ENCODE measurements at regions not wholly inside any gene's neighbourhood (a gene's known extent, or its start where the extent isn't known, plus 50 kb on each side); places are given as distances from the start of the nearest gene placed in this dataset.
"Not testable (repeated sequence)": the region's sequence is repeated elsewhere in the genome, so short reads cannot be mapped to it uniquely, and the experiment has no call there.

GRCh38 chr6:94902974-94903628, 674.2 kb upstream of the MANEA start:
- Mint-ChIP-seq H3K27me3 (no peaks in the 10 kb centered on the region), H3K36me3 (no peaks in the 10 kb centered on the region), H3K27ac (no peak overlapping the region), H3K9me3 (peaks cover 8% of the 10 kb centered on the region), H3K4me1 (no peaks in the 10 kb centered on the region), H3K4me3 (no peak overlapping the region)
- no peak for DNase-seq

GRCh38 chr6:94899191-94899590, 678.1 kb upstream of the MANEA start:
- Mint-ChIP-seq H3K36me3 (no peaks in the 10 kb centered on the region), H3K27me3 (no peaks in the 10 kb centered on the region), H3K9me3 (peaks cover 7% of the 10 kb centered on the region), H3K27ac (no peak overlapping the region), H3K4me3 (no peak overlapping the region), H3K4me1 (no peaks in the 10 kb centered on the region)
- DNase-seq = no peak

- H3K4me1 Mint-ChIP-seq = no peaks in the 10 kb centered on the region
- H3K36me3 Mint-ChIP-seq = no peaks in the 10 kb centered on the region
- H3K27ac Mint-ChIP-seq = no peak overlapping the region
- H3K27me3 Mint-ChIP-seq = no peaks in the 10 kb centered on the region
- H3K9me3 Mint-ChIP-seq = peaks cover 3% of the 10 kb centered on the region
- no peak overlapping the region for H3K4me3 Mint-ChIP-seq
- no peak for DNase-seq
These were observed 683.0 kb upstream of the MANEA start for GRCh38 chr6:94894300-94894699.

- Mint-ChIP-seq H3K27ac (no peak overlapping the region), H3K9me3 (peaks cover 3% of the 10 kb centered on the region), H3K36me3 (no peaks in the 10 kb centered on the region), H3K4me1 (no peaks in the 10 kb centered on the region), H3K27me3 (no peaks in the 10 kb centered on the region), H3K4me3 (no peak overlapping the region)
- no peak for DNase-seq
These were observed 684.0 kb upstream of the MANEA start for GRCh38 chr6:94893327-94893726.

- not testable (repeated sequence) for H3K4me3 Mint-ChIP-seq, H3K36me3 Mint-ChIP-seq, H3K9me3 Mint-ChIP-seq, DNase-seq, H3K4me1 Mint-ChIP-seq, H3K27ac Mint-ChIP-seq, H3K27me3 Mint-ChIP-seq
These were observed 703.5 kb upstream of the MANEA start for GRCh38 chr6:94873819-94874218.

GRCh38 chr6:94862112-94862511, 715.2 kb upstream of the MANEA start:
- DNase-seq = no peak
- Mint-ChIP-seq H3K36me3 (no peaks in the 10 kb centered on the region), H3K4me3 (no peak overlapping the region), H3K27ac (no peak overlapping the region), H3K27me3 (no peaks in the 10 kb centered on the region), H3K4me1 (no peaks in the 10 kb centered on the region), H3K9me3 (peaks cover 2% of the 10 kb centered on the region)

GRCh38 chr6:94859924-94860323, 717.4 kb upstream of the MANEA start:
- Mint-ChIP-seq H3K27me3 (no peaks in the 10 kb centered on the region), H3K4me1 (no peaks in the 10 kb centered on the region), H3K36me3 (no peaks in the 10 kb centered on the region), H3K4me3 (no peak overlapping the region), H3K9me3 (peaks cover 3% of the 10 kb centered on the region), H3K27ac (no peak overlapping the region)
- no peak for DNase-seq

GRCh38 chr6:94856999-94857398, 720.3 kb upstream of the MANEA start:
- not testable (repeated sequence) for H3K4me1 Mint-ChIP-seq, H3K4me3 Mint-ChIP-seq, H3K36me3 Mint-ChIP-seq, DNase-seq, H3K27ac Mint-ChIP-seq, H3K27me3 Mint-ChIP-seq, H3K9me3 Mint-ChIP-seq

- H3K36me3 Mint-ChIP-seq, H3K27me3 Mint-ChIP-seq, H3K4me3 Mint-ChIP-seq, H3K9me3 Mint-ChIP-seq, H3K27ac Mint-ChIP-seq, H3K4me1 Mint-ChIP-seq, DNase-seq: not testable (repeated sequence)
These were observed 726.0 kb upstream of the MANEA start for GRCh38 chr6:94851329-94851728.

GRCh38 chr6:94845742-94846141, 731.6 kb upstream of the MANEA start:
- no peaks in the 10 kb centered on the region for H3K36me3 Mint-ChIP-seq
- no peak for DNase-seq
- H3K27me3 Mint-ChIP-seq = no peaks in the 10 kb centered on the region
- no peak overlapping the region for H3K4me3 Mint-ChIP-seq
- H3K4me1 Mint-ChIP-seq = no peaks in the 10 kb centered on the region
- H3K27ac Mint-ChIP-seq = no peak overlapping the region
- H3K9me3 Mint-ChIP-seq = no peaks in the 10 kb centered on the region

- H3K27me3 Mint-ChIP-seq = no peaks in the 10 kb centered on the region
- no peak overlapping the region for H3K27ac Mint-ChIP-seq
- no peak overlapping the region for H3K4me3 Mint-ChIP-seq
- no peaks in the 10 kb centered on the region for H3K4me1 Mint-ChIP-seq
- peaks cover 7% of the 10 kb centered on the region for H3K9me3 Mint-ChIP-seq
- no peak for DNase-seq
- no peaks in the 10 kb centered on the region for H3K36me3 Mint-ChIP-seq
These were observed 742.1 kb upstream of the MANEA start for GRCh38 chr6:94835264-94835663.

GRCh38 chr6:94813806-94814205, 763.5 kb upstream of the MANEA start:
- Mint-ChIP-seq H3K4me1 (no peaks in the 10 kb centered on the region), H3K36me3 (no peaks in the 10 kb centered on the region), H3K9me3 (peaks cover 5% of the 10 kb centered on the region), H3K27ac (no peak overlapping the region), H3K27me3 (no peaks in the 10 kb centered on the region), H3K4me3 (no peak overlapping the region)
- DNase-seq = no peak

GRCh38 chr6:94801344-94801743, 776.0 kb upstream of the MANEA start:
- DNase-seq = no peak
- no peaks in the 10 kb centered on the region for H3K36me3 Mint-ChIP-seq
- no peak overlapping the region for H3K27ac Mint-ChIP-seq
- peaks cover 3% of the 10 kb centered on the region for H3K9me3 Mint-ChIP-seq
- no peaks in the 10 kb centered on the region for H3K27me3 Mint-ChIP-seq
- H3K4me1 Mint-ChIP-seq = no peaks in the 10 kb centered on the region
- no peak overlapping the region for H3K4me3 Mint-ChIP-seq

GRCh38 chr6:94785514-94785913, 791.8 kb upstream of the MANEA start:
- DNase-seq = no peak
- Mint-ChIP-seq H3K9me3 (peaks cover 13% of the 10 kb centered on the region), H3K4me3 (no peak overlapping the region), H3K27me3 (no peaks in the 10 kb centered on the region), H3K36me3 (no peaks in the 10 kb centered on the region), H3K4me1 (no peaks in the 10 kb centered on the region), H3K27ac (no peak overlapping the region)

GRCh38 chr6:94785081-94785480, 792.3 kb upstream of the MANEA start:
- not testable (repeated sequence) for H3K36me3 Mint-ChIP-seq, H3K4me1 Mint-ChIP-seq, H3K27me3 Mint-ChIP-seq, H3K27ac Mint-ChIP-seq, H3K4me3 Mint-ChIP-seq, DNase-seq
- peaks cover 15% of the 10 kb centered on the region for H3K9me3 Mint-ChIP-seq

GRCh38 chr6:94769197-94769596, 808.1 kb upstream of the MANEA start:
- Mint-ChIP-seq H3K27me3 (no peaks in the 10 kb centered on the region), H3K4me1 (no peaks in the 10 kb centered on the region), H3K36me3 (no peaks in the 10 kb centered on the region), H3K27ac (no peak overlapping the region), H3K9me3 (peaks cover 1% of the 10 kb centered on the region), H3K4me3 (no peak overlapping the region)
- no peak for DNase-seq

Data from activated naive CD8-positive, alpha-beta T cell treated with anti-CD3 and anti-CD28 coated beads for 36 hours (primary cell).